Keratinocyte (primary cell): ENCODE measurements at regions not wholly inside any gene's neighbourhood (a gene's known extent, or its start where the extent isn't known, plus 50 kb on each side); places are given as distances from the start of the nearest gene placed in this dataset.

Experiments used
- DNase-seq: peaks from one replicate; pipeline ENCODE4 v3.0.0-alpha.2; 2011; ENCODE audit warnings: low read depth, missing footprints, low spot score
- FAIRE-seq: peaks from 2 replicates; lab custom pipeline; 2011; peaks lifted over from hg19 to GRCh38; lab: Jason Lieb, UNC
- H2AFZ ChIP-seq: 2 replicates; pipeline ENCODE4 v1.6.0; 2012; ENCODE audit warnings: low read length, control low read depth, inconsistent platforms; ENCODE audit not compliant: control insufficient read depth
- H3K27ac ChIP-seq: 2 replicates; pipeline ENCODE4 v1.5.1; 2011; ENCODE audit warnings: low read length; ENCODE audit not compliant: control insufficient read depth, insufficient read depth
- H3K27me3 ChIP-seq: 3 replicates; pipeline ENCODE4 v1.6.0; 2011; ENCODE audit warnings: low read length; ENCODE audit not compliant: control insufficient read depth, insufficient read depth; ENCODE audit errors: extremely low read depth
- H3K36me3 ChIP-seq, 2 experiments: 2 replicates in 1 of 2; 3 replicates in 1 of 2; pipeline ENCODE4 v1.5.1; 2011; ENCODE audit warnings: low read length in 2 of 2, mild to moderate bottlenecking in 1 of 2; ENCODE audit not compliant: control insufficient read depth in 2 of 2, insufficient read depth in 2 of 2; ENCODE audit errors: extremely low read depth in 1 of 2
- H3K4me1 ChIP-seq: 3 replicates; pipeline ENCODE4 v1.5.1; 2011; ENCODE audit warnings: low read length; ENCODE audit not compliant: control insufficient read depth, insufficient read depth; ENCODE audit errors: extremely low read depth
- H3K4me2 ChIP-seq: 3 replicates; pipeline ENCODE4 v1.6.0; 2011; ENCODE audit warnings: low read depth, low read length; ENCODE audit not compliant: control insufficient read depth, insufficient read depth; ENCODE audit errors: extremely low read depth
- H3K4me3 ChIP-seq, 3 experiments: fragments of 200-600 bp in 1 of 3; sonication (generic) in 1 of 3; 2 replicates in 2 of 3; 3 replicates in 1 of 3; pipeline ENCODE4 v1.5.1; 2011 to 2016; ENCODE audit warnings: low read length in 3 of 3, mild to moderate bottlenecking in 3 of 3, control low read depth in 2 of 3, inconsistent platforms in 1 of 3, low read depth in 1 of 3, mixed read lengths in 1 of 3, mixed run types in 1 of 3, moderate library complexity in 1 of 3; ENCODE audit not compliant: control insufficient read depth in 2 of 3, insufficient read depth in 2 of 3; ENCODE audit errors: extremely low read depth in 1 of 3
- H3K79me2 ChIP-seq: 2 replicates; pipeline ENCODE4 v1.6.0; 2012; ENCODE audit warnings: low read length; ENCODE audit not compliant: control insufficient read depth, insufficient read depth
- H3K9ac ChIP-seq: 3 replicates; pipeline ENCODE4 v1.6.0; 2011; ENCODE audit warnings: low read length; ENCODE audit not compliant: control insufficient read depth, insufficient read depth; ENCODE audit errors: extremely low read depth
- H3K9me1 ChIP-seq: 3 replicates; pipeline ENCODE4 v1.6.0; 2011; ENCODE audit warnings: low read length; ENCODE audit not compliant: control insufficient read depth, insufficient read depth; ENCODE audit errors: extremely low read depth
- H3K9me3 ChIP-seq: 2 replicates; pipeline ENCODE4 v1.5.1; 2012; ENCODE audit warnings: low read depth, low read length; ENCODE audit not compliant: control insufficient read depth
- H4K20me1 ChIP-seq: 3 replicates; pipeline ENCODE4 v1.6.0; 2011; ENCODE audit warnings: low read length; ENCODE audit not compliant: control insufficient read depth, insufficient read depth; ENCODE audit errors: extremely low read depth
- CTCF ChIP-seq, 3 experiments: IDR thresholded peaks in 1 of 3; conservative IDR thresholded peaks in 1 of 3; optimal IDR thresholded peaks in 1 of 3; 2 replicates in 2 of 3; 3 replicates in 1 of 3; pipeline versions ENCODE3 to v1.5.1; 2011; ENCODE audit warnings: low read length in 3 of 3, mild to moderate bottlenecking in 3 of 3, moderate library complexity in 2 of 3, control low read depth in 1 of 3, inconsistent platforms in 1 of 3; ENCODE audit not compliant: insufficient read depth in 2 of 3; ENCODE audit errors: extremely low read depth in 1 of 3
- EZH2 ChIP-seq: IDR thresholded peaks from one replicate; pipeline ENCODE4 v1.6.1; 2012; ENCODE audit warnings: inconsistent platforms, mild to moderate bottlenecking, low read length, moderate library complexity
- dilution Hi-C: fragments of 300-500 bp; cut with MboI; formaldehyde crosslinking; loops from one replicate; pipeline ENCODE4 v1.7.0; 2020; ENCODE audit warnings: low sequenced_read_pairs; ENCODE audit not compliant: extremely low pct_ligation_motif_present

GRCh38 chr2:2547451-2547850 is 216.4 kb upstream of the MYT1L start:
- Histone ChIP-seq H3K4me2 (no peak overlapping the region), H3K9me3 (no peaks in the 10 kb centered on the region), H3K79me2 (no peaks in the 10 kb centered on the region), H3K27me3 (no peaks in the 10 kb centered on the region), H3K27ac (no peak overlapping the region), H4K20me1 (no peaks in the 10 kb centered on the region), H3K9me1 (no peaks in the 10 kb centered on the region), H3K36me3 (no peaks in the 10 kb centered on the region), H3K4me1 (no peaks in the 10 kb centered on the region), H3K9ac (no peak overlapping the region), H3K4me3 (no peak overlapping the region), H2AFZ (no peak overlapping the region)
- dilution Hi-C loops = no loop called here
- FAIRE-seq (no peak), DNase-seq (no peak)
- TF ChIP-seq EZH2 = no peak
- no peak for TF ChIP-seq CTCF (optimal IDR thresholded peaks at IDR 0.05 in 1 of 3, IDR thresholded peaks at IDR 0.05 in 1 of 3, conservative IDR thresholded peaks at IDR 0.05 in 1 of 3; ENCODE audit: extremely low read depth in 1 of 3, insufficient read depth in 2 of 3, low read length in 3 of 3)

- no peak for TF ChIP-seq EZH2
- TF ChIP-seq CTCF (optimal IDR thresholded peaks at IDR 0.05 in 1 of 3, IDR thresholded peaks at IDR 0.05 in 1 of 3, conservative IDR thresholded peaks at IDR 0.05 in 1 of 3; ENCODE audit: extremely low read depth in 1 of 3, insufficient read depth in 2 of 3, low read length in 3 of 3) = no peak
- no peak overlapping the region for H2AFZ ChIP-seq
Measured at GRCh38 chr2:2546046-2546445, 215.0 kb upstream of the MYT1L start.

More at GRCh38 chr2:2546046-2546445, 215.0 kb upstream of the MYT1L start:
- no peak overlapping the region for H3K4me3 ChIP-seq
- no peaks in the 10 kb centered on the region for H3K9me1 ChIP-seq
- no peak overlapping the region for H3K27ac ChIP-seq
- no peak overlapping the region for H3K4me2 ChIP-seq
- no peak for DNase-seq
- H3K9me3 ChIP-seq = no peaks in the 10 kb centered on the region
- H3K36me3 ChIP-seq = no peaks in the 10 kb centered on the region
- no peaks in the 10 kb centered on the region for H4K20me1 ChIP-seq
- FAIRE-seq = no peak
- H3K27me3 ChIP-seq = no peaks in the 10 kb centered on the region
- no peaks in the 10 kb centered on the region for H3K79me2 ChIP-seq
- H3K9ac ChIP-seq = no peak overlapping the region
- dilution Hi-C loops = no loop called here
- no peaks in the 10 kb centered on the region for H3K4me1 ChIP-seq
